NCI-H2196 treated with DMSO at 0.1 percent for 48 hours (cell line): ENCODE measurements at regions not wholly inside any gene's neighbourhood (a gene's known extent, or its start where the extent isn't known, plus 50 kb on each side); places are given as distances from the start of the nearest gene placed in this dataset.
"Not testable (repeated sequence)": the region's sequence is repeated elsewhere in the genome, so short reads cannot be mapped to it uniquely, and the experiment has no call there.

Experiments used
- DNase-seq: peaks from one replicate; lab custom pipeline; 2025; ENCODE audit not compliant: unreplicated experiment; lab: John Stamatoyannopoulos, UW

GRCh38 chr2:35606394-35606793, 749.2 kb upstream of the CRIM1 start:
- no peak for DNase-seq

- no peak for DNase-seq
Measured at GRCh38 chr2:35598310-35598709, 757.3 kb upstream of the CRIM1 start.

DNA sequence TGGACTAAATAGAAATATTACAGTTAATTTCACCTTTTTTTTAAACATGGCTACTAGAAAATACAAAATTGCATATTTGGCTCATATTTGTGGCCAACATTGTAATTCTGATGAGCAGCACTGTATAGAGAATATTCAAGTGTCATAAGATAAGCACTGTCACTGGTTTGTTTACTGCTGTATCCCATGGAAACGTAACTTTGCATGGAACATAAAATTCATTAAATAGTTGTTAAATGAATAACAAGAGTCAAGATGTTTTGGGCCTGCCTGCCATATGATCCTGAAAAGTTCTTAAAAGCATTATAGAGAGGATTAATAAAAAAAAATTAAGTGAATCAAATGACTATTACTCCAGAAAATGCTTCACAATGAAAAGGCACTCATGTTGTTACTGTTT, 763.7 kb upstream of the CRIM1 start:
- DNase-seq, result no peak

GRCh38 chr2:35585972-35586371, 769.6 kb upstream of the CRIM1 start:
- DNase-seq, result no peak

- DNase-seq, result no peak
Measured at GRCh38 chr2:35582637-35583036, 772.9 kb upstream of the CRIM1 start.

DNA sequence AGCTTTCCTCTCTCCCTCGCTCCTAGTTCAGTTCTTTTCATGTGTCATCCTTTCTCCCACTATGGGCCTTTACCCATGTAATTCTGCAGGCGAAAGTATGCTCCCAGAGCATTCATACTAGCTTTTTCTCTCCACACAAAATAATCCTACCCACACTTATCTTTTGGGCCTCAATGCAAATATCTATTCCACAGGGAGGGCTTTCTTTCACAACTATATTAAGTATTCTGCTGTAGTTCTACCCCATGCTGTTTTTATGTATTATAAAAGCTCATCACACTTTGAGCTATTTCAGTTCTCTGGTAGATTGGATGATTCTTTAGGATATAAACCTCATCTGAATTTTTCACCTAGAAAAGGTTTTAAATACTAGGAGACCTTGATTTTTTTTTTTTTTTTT, 774.6 kb upstream of the CRIM1 start:
- no peak for DNase-seq

DNA sequence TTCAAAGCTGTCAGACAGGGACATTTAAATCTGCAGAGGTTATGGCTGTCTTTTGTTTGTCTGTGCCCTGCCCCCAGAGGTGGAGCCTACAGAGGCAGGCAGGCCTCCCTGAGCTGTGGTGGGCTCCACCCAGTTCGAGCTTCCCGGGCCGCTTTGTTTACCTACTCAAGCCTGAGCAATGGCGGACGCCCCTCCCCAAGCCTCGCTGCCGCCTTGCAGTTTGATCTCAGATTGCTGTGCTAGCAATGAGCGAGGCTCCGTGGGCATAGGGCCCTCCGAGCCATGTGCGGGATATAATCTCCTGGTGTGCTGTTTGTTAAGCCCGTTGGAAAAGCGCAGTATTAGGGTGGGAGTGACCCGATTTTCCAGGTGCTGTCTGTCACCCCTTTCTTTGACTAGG, 787.0 kb upstream of the CRIM1 start:
- not testable (repeated sequence) for DNase-seq

- no peak for DNase-seq
Measured at GRCh38 chr2:35562488-35562887, 793.1 kb upstream of the CRIM1 start.

GRCh38 chr2:35548171-35548570, 807.4 kb upstream of the CRIM1 start:
- DNase-seq, result no peak

DNA sequence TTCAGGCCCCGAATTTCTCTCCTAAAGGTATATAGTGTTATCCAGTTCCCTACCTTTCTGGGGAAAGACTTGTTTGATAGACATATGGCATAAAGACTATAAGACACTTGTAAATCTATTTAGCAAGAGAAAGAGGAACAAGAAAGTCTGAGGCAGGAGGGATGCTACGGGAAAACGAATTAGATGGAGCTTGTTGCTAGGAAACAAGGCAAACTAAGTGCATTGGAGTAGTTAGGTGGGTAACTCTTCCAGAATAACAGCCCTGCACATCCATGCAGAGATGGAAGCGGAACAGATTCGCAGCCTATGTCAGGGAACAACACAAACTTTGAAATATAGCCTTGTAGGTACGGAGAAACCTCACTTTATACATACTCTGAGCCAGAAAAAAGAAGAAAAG, 810.3 kb upstream of the CRIM1 start:
- DNase-seq, result no peak

DNA sequence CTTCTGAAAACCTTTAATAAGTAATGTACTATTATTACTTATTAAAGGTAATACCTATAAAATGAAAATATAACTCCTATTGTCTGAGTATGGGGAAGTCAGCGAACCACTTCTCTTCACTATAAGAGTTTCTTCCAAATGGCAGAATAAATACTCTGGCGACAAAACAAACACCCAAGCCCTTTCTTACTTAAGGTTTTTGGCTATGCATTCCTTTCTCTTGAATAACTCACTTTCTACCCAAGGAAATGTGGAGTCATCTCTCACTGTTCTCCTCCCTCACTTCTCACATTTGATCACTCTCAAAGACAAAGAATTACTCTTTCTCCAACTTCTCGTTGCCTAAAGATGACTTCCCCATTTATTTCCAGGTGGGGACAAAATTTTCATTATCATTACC, 816.8 kb upstream of the CRIM1 start:
- DNase-seq, result no peak

GRCh38 chr2:35530615-35531135, 824.9 kb upstream of the CRIM1 start:
- DNase-seq, result no peak

DNA sequence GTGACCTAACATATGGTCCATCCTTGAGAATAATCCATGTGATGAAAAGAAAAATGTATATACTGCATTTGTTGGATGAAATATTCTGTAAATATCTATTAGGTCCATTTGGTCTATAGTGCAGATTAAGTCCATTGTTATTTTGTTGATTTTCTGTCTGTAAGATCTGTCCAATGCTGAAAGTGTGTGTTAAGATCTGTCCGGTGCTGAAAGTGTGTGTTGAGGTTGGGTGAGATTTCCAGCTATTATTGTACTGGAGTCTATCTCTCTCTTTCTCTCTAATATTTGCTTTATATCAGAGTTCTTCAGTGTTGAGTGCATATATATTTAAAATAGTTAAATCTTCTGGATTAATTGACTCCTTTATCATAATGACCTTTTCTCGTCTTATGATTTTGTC, 828.8 kb upstream of the CRIM1 start:
- no peak for DNase-seq

- DNase-seq, result no peak
Measured at GRCh38 chr2:35522450-35522849, 833.1 kb upstream of the CRIM1 start.

GRCh38 chr2:35510636-35511035, 844.9 kb upstream of the CRIM1 start:
- DNase-seq, result no peak

- no peak for DNase-seq
Measured at GRCh38 chr2:35508601-35509000, 847.0 kb upstream of the CRIM1 start.

- no peak for DNase-seq
Measured at GRCh38 chr2:35504419-35504818, 851.2 kb upstream of the CRIM1 start.

GRCh38 chr2:35503738-35504199, 851.8 kb upstream of the CRIM1 start:
- no peak for DNase-seq

- no peak for DNase-seq
Measured at GRCh38 chr2:35503311-35503710, 852.3 kb upstream of the CRIM1 start.

DNA sequence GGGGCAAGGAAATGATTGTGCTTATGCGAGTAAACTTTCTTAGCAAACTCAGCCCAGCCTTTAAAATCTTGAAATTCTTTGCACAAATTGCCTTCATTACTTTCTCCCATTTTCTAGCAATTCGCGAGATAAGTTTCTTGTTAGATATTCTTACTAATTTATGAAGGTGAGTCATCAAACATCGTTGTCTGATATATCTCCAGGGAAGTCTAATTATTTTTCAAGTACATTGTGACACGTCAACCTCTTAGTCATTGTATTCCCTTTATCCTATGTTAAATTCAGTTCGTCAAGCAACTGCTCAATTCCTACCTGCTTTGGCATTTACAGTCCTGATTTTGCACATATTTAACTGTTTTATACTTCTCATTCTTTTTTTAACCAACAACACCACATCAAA, 854.5 kb upstream of the CRIM1 start:
- no peak for DNase-seq

- DNase-seq, result no peak
Measured at GRCh38 chr2:35496022-35496421, 859.6 kb upstream of the CRIM1 start.

GRCh38 chr2:35495182-35495581, 860.4 kb upstream of the CRIM1 start:
- DNase-seq, result no peak

DNA sequence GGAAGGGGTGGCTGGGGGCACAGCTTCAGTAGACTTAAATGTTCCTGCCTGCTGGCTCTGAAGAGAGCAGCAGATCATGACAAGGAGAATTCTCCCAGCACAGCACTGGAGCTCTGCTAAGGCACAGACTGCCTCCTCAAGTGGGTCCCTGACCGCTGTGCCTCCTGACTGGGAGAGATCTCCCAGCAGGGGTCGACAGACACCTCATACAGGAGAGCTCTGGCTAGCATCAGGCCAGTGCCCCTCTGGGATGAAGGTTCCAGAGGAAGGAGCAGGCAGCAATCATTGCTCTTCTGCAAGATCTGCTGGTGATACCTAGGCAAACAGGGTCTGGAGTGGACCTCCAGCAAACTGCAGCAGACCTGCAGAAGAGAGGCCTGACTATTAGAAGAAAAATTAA, 877.5 kb upstream of the CRIM1 start:
- DNase-seq, result not testable (repeated sequence)

GRCh38 chr2:35468245-35468644, 887.3 kb upstream of the CRIM1 start:
- no peak for DNase-seq
